Left colon (tissue), 2 donors: ENCODE measurements at regions not wholly inside any gene's neighbourhood (a gene's known extent, or its start where the extent isn't known, plus 50 kb on each side); places are given as distances from the start of the nearest gene placed in this dataset.

Experiments
- ATAC-seq: fragments of 200-7000 bp; cut with Tn5 transposase; one replicate; pipeline ENCODE4 v1.9.1; 2020; ENCODE audit warnings: mild to moderate bottlenecking, moderate library complexity
- DNase-seq, 2 donors: peaks; one replicate each; pipeline ENCODE4 v3.0.0-alpha.2; 2020
- intact Hi-C, 2 donors: fragments of 100-400 bp; cut with DNase I in 1 of 2; cut with micrococcal nuclease in 1 of 2; formaldehyde crosslinking; loops; one replicate each; pipeline versions ENCODE4 v1.11.2 to v1.14.0; 2022; cut with DNase I, micrococcal nuclease
- donor health status: DM: no; HTN: no; CAD: no.
- donor health status: DM: yes; HTN: yes; CAD: no.

GRCh38 chr4:136680761-136681160 is 851.5 kb downstream of the PCDH18 start:
- intact Hi-C loops = no loop called here
- no peak for ATAC-seq
- no peak for DNase-seq

DNA sequence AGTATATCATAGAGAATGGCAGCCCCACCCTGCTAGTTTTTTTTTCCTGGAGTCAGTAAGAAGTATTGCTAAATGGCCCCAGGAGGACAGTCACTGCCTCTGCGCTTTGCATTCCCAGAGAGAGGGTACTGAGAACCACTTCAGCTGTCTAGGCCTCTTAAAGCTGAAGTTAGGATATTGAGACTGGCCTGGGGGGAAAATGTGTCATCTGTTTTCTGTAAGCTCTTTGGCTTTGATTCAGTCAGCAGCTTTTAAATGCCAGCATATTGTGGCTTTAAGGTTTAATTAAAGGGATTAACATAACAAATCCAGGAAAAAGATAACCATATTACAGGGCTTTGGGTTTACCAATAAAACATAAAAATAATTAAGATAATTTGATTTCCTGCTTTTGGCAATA is 852.0 kb downstream of the PCDH18 start:
- intact Hi-C loops = no loop called here
- no peak for ATAC-seq
- no peak for DNase-seq

GRCh38 chr4:136670265-136670664 is 862.0 kb downstream of the PCDH18 start:
- intact Hi-C loops = no loop called here
- DNase-seq = no peak
- no peak for ATAC-seq

DNA sequence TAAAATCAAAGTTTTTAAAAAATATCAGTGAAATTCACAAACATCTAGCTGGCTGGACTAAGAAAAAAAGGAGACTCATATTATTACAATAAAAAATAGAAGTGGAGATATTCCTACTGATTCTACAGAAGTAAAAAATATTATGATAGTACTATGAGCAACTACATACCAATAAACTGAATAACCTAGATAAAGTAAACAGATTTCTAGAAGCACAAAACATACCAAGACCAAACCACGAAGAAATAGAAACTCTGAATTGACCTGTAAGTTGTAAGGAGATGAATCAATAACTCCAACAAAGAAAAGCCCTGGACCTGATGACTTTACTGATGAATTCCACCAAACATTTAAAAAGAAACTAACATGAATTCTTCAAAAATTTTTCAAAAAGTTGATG is 867.3 kb downstream of the PCDH18 start:
- intact Hi-C loops = no loop called here
- ATAC-seq = no peak
- no peak for DNase-seq

DNA sequence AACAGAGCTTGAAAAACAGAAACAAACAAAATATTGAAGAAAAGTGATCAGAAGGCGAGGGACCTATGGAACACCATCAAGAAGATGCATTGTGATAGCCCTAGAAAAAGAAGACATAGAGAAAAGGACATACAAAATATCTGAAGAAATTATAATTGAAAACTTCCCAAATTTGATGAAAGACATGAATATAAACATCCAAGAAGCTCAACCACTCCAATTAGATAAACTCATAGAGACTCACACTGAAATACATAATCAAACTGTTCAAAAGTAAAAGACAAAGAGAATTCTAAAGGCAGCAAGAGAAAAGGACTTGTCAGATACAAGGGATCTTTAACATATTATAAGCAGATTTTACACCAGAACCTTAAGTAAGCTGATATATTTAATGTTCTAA is 869.8 kb downstream of the PCDH18 start:
- DNase-seq = no peak
- intact Hi-C loops = no loop called here

GRCh38 chr4:136653640-136654406 is 878.5 kb downstream of the PCDH18 start:
- no peak for ATAC-seq
- no peak for DNase-seq
- intact Hi-C loops = no loop called here

More for the DNA sequence above, 869.8 kb downstream of the PCDH18 start:
- no peak for ATAC-seq

DNA sequence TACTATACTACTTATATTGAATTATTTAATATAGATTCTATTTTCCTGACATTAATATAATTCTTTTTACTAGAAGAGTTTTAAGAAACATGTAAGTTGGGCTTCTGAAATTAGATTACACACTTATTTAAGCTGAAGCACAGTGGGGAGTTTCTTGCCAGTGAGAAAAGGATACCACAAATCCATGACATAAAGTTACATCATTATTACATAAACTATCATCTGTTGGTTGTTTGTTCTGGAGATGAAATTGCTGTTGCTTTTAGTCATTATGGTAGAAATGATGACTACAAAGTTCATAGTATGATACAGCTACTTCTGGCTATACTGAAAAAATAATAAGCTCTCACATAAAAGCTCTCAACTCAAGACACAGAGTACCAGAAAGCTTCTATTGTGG is 880.4 kb downstream of the PCDH18 start:
- ATAC-seq (no peak), DNase-seq (no peak)
- intact Hi-C loops = no loop called here

DNA sequence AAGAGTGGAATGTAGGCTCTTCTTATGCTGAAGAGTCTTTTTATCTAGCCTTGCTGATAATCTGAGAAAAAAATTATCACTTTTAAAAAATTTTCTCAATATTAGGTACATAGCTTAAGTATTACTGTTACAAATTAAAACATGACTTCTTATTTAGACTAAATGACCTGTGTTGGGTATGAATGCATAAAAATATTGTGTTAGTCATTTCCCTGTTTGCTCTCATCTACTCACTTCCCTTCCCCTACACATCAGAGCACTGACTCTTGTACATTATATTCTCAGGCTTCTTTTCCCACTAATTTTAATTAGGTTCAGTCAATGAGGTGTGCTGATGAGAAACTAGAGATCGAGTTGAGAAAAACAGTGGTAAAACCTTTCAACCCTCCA is 881.0 kb downstream of the PCDH18 start:
- DNase-seq = no peak
- no peak for ATAC-seq
- intact Hi-C loops = no loop called here

DNA sequence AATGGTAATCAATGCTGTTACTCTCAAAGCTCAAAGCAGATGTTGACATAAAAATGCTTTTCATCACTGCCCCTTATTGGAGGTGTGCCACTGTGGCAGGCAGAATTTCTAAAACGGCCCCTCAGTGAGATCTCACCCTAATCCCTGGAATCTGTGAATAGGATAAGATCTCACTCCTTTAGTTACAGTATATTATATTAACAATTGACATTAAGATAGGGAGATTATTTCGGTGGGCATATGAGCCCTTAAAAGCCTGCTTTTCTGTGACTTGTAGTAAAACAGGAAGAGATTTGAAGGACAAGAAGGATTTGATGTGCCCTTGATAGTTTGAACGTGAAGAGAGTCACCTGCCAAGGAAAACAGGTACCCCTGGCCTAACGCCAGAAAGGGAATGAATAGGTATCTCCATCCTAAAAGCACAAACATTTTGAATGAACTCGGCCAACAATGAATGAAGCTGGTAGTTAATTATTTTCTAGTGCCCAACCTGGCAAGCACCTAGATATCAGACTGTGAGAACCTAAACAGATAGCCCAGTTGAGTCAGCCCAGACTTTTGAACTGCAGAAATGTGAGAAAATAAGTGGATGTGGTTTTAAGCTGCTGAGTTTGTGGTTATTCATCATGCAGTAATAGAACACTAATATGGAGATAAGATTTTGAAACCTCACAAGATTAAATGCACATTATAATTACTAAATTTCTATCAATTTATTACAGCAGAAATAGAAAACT is 881.6 kb downstream of the PCDH18 start:
- DNase-seq = no peak
- ATAC-seq = peak; percentile 42
- intact Hi-C loops = no loop called here

- DNase-seq = no peak
- intact Hi-C loops = no loop called here
- no peak for ATAC-seq
These were observed 888.0 kb downstream of the PCDH18 start for GRCh38 chr4:136644279-136644678.

DNA sequence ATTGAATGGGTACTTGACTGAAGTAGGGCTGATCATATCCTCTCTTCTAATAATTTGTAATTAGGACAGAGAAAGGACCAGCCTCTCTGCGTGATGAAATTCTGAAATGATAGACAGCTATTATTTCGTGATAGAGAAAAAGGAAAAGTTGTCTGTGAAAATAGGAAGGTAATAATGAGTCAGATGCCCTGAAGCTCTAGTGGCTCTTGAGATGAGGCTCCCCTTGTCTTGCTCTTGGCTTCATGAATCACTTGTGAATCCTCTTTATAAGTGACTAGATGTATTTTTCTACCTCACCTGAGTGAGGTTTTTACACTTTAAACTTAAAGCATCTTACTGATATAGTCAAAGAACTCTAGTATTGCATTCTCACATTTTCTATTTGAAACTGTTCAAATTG is 888.9 kb downstream of the PCDH18 start:
- intact Hi-C loops = no loop called here
- DNase-seq (no peak), ATAC-seq (no peak)

GRCh38 chr4:136637071-136637777 is 895.1 kb downstream of the PCDH18 start:
- intact Hi-C loops = no loop called here
- DNase-seq = peak in 1 of 2 donors; percentile 13
- no peak for ATAC-seq

DNA sequence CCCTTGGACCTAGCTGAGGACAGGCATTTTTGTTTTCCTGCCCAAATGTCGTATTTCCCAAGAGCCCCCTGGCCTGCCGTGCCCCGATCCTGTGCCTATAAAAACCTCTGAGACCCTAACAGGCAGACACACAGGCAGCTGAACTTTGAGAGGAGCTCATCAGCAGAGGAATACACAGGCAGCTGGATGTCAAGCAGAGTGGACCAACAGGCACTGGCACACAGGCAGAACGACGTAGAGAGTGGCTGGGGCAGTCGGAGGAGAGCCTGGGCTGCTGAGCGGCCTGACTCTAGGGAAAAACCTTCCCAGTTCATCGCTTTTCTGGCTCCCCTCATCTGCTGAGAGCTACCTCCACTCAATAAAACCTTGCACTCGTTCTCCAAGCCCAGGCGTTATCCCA is 896.1 kb downstream of the PCDH18 start:
- ATAC-seq (no peak), DNase-seq (no peak)
- intact Hi-C loops = no loop called here

DNA sequence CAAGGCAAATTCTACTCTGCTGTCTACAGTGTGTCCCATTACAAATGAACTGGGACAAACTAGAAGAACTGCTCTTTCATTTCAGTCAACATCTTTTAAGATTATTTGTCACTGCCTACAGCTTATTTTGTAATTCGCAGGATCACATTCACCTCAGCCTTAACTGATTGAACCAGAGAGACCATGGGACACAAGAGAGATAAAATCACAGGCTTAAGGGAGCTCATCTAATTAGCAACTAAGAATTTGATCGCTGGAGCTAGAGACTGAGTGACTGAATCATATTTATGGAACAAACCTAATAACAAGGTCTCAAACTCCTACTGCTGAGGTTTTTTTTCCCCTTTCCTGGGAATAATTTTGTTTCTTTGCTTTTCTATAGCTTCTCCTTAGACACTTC is 898.2 kb downstream of the PCDH18 start:
- intact Hi-C loops = no loop called here
- no peak for DNase-seq
- no peak for ATAC-seq

GRCh38 chr4:136599890-136600289 is 932.4 kb downstream of the PCDH18 start:
- intact Hi-C loops = no loop called here
- no peak for ATAC-seq
- no peak for DNase-seq

DNA sequence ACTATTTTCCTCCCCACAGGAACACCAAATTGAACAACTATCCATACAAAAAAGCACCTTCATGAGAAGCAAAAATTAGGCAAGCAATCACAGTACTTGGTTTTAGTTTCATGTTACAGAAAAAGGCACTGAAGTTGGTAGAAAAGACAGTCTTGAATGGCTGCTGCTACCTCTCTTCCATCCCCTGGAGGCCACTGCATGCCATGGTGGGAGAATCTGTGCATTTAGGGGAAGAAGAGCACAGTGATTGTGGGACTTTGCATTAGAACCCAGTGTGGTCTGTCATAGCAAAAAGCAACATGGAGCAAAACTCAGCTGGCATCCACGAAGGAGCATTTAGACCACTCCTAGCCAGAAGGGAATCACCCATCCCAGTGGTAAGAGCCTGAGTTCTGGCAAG is 941.9 kb downstream of the PCDH18 start:
- no peak for ATAC-seq
- intact Hi-C loops = no loop called here
- DNase-seq = no peak

DNA sequence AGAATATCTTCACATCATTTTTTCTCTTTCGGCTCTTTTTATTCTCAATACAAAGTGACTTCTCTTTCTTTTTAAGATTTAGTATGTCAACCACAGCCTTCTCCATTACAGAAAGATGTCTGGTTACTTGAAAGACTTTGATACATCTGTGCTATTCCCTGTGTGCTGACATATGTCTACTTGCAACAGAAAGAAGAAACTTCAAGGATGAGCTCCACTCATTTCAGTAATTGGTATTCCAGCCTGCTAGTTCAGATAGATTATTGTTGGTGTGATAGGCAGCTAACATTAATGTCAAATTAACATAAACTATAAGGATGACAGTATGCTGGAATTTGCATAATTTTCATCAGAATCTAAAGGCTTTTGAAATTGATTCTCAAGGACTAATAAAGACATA is 948.7 kb downstream of the PCDH18 start:
- DNase-seq (no peak), ATAC-seq (no peak)
- intact Hi-C loops = no loop called here

GRCh38 chr4:136581119-136581518 is 951.2 kb downstream of the PCDH18 start:
- intact Hi-C loops = no loop called here
- DNase-seq = no peak
- ATAC-seq = no peak

DNA sequence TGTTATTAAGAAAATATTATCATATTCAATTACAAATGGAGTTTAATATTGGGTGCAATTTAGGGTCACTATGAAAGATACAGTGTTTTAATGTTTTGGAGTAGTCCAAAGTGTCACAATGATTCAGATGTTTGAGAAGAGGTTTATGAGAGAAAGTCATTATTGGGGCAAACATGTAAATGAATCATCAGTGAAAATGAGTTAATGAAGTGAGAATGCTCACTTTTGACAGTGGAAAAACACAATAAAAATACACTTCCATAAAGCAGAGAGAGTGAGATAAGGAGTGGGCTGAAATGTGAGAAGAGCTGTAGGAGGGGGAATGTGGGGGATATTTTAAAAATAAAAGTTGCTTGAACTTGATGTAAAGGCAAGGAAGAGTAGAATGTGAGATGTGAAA is 957.1 kb downstream of the PCDH18 start:
- ATAC-seq = no peak
- intact Hi-C loops = no loop called here
- no peak for DNase-seq

DNA sequence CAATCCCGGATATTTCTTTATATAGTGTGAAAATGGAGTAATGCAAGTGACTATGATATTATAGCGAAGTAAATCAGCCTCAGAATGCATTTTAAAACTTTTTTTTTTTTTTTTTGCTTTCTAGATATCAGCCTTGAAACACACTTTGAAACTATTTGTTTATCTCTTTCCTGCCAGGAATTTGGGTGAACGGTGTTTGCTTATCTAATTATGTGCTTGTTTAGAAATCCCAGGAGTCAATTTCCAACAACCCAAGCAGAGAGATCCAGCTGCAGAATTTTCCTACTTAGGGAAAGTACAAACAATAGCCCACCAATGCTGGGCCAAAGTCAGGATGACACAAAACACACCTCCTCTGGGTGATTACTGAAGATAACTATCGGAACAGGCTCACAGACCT is 958.8 kb downstream of the PCDH18 start:
- ATAC-seq (no peak), DNase-seq (no peak)
- intact Hi-C loops = no loop called here
